CD1c-positive myeloid dendritic cell (primary cell): ENCODE measurements at regions not wholly inside any gene's neighbourhood (a gene's known extent, or its start where the extent isn't known, plus 50 kb on each side); places are given as distances from the start of the nearest gene placed in this dataset.
A peak's percentile ranks its signal among the peaks of the same experiment; 100 is the strongest.

Experiments used
- DNase-seq: peaks from one replicate; pipeline ENCODE4 v3.0.0-alpha.2; 2016; ENCODE audit errors: extremely low spot score

- DNase-seq, result no peak
Measured at GRCh38 chr11:45062974-45063635, 83.3 kb upstream of the PRDM11 start.

- DNase-seq, result no peak
Measured at GRCh38 chr11:45063669-45064068, 82.8 kb upstream of the PRDM11 start.

GRCh38 chr11:45067966-45068365 is 78.5 kb upstream of the PRDM11 start:
- no peak for DNase-seq

GRCh38 chr11:45071232-45071631 is 75.2 kb upstream of the PRDM11 start:
- no peak for DNase-seq

GRCh38 chr11:45073685-45074141 is 72.7 kb upstream of the PRDM11 start:
- no peak for DNase-seq

- no peak for DNase-seq
Measured at GRCh38 chr11:45075519-45075918, 70.9 kb upstream of the PRDM11 start.

GRCh38 chr11:45075952-45076351 is 70.5 kb upstream of the PRDM11 start:
- no peak for DNase-seq

- DNase-seq, result no peak
Measured at GRCh38 chr11:45076761-45077160, 69.7 kb upstream of the PRDM11 start.

- no peak for DNase-seq
Measured at GRCh38 chr11:45078236-45079074, 68.0 kb upstream of the PRDM11 start.

- peak; percentile 48 for DNase-seq
Measured at GRCh38 chr11:45079075-45079444, 67.4 kb upstream of the PRDM11 start.

GRCh38 chr11:45079567-45079942 is 66.9 kb upstream of the PRDM11 start:
- no peak for DNase-seq

GRCh38 chr11:45079943-45080719 is 66.3 kb upstream of the PRDM11 start:
- DNase-seq, result peak; percentile 60

GRCh38 chr11:45082744-45083543 is 63.5 kb upstream of the PRDM11 start:
- DNase-seq, result peak; percentile 74

- DNase-seq, result no peak
Measured at GRCh38 chr11:45083544-45084087, 62.8 kb upstream of the PRDM11 start.

GRCh38 chr11:45085646-45086501 is 60.6 kb upstream of the PRDM11 start:
- no peak for DNase-seq

GRCh38 chr11:45086526-45086925 is 59.9 kb upstream of the PRDM11 start:
- DNase-seq, result no peak

GRCh38 chr11:45087086-45087899 is 59.1 kb upstream of the PRDM11 start:
- no peak for DNase-seq

- DNase-seq, result no peak
Measured at GRCh38 chr11:45087900-45088160, 58.6 kb upstream of the PRDM11 start.

GRCh38 chr11:45089251-45089650 is 57.2 kb upstream of the PRDM11 start:
- DNase-seq, result no peak
